GM23338 (cell line): ENCODE measurements at regions not wholly inside any gene's neighbourhood (a gene's known extent, or its start where the extent isn't known, plus 50 kb on each side); places are given as distances from the start of the nearest gene placed in this dataset.

Experiments used
- CTCF ChIP-seq, 2 experiments: fragments of 200-600 bp in 1 of 2; sonication (generic) in 1 of 2; conservative IDR thresholded peaks; 2 replicates each; pipeline versions ENCODE4 v1.5.1 to v1.6.1; 2016 to 2017; ENCODE audit warnings: antibody characterized with exemption in 2 of 2, low read depth in 2 of 2, mild to moderate bottlenecking in 2 of 2, moderate library complexity in 1 of 2
- EZH2 ChIP-seq: fragments of 200-600 bp; sonication (generic); IDR thresholded peaks from one replicate; pipeline ENCODE4 v1.8.0; 2017; ENCODE audit warnings: antibody characterized with exemption, mild to moderate bottlenecking, low read depth; ENCODE audit not compliant: unreplicated experiment
- POLR2AphosphoS5 ChIP-seq: IDR thresholded peaks from 2 replicates; pipeline ENCODE4 v1.6.1; 2016; ENCODE audit warnings: antibody characterized with exemption, low read depth

- TF ChIP-seq CTCF (conservative IDR thresholded peaks at IDR 0.05; ENCODE audit: low read depth in 2 of 2) (no peak), EZH2 (no peak), POLR2AphosphoS5 (no peak)
Measured at GRCh38 chr10:78339251-78339650, 305.6 kb downstream of the RPS24 start.
